NCI-H446 (cell line): ENCODE measurements at regions not wholly inside any gene's neighbourhood (a gene's known extent, or its start where the extent isn't known, plus 50 kb on each side); places are given as distances from the start of the nearest gene placed in this dataset.

Experiments
- DNase-seq, 2 experiments: peaks; one replicate each; lab custom pipeline; 2025; lab: John Stamatoyannopoulos, UW

DNA sequence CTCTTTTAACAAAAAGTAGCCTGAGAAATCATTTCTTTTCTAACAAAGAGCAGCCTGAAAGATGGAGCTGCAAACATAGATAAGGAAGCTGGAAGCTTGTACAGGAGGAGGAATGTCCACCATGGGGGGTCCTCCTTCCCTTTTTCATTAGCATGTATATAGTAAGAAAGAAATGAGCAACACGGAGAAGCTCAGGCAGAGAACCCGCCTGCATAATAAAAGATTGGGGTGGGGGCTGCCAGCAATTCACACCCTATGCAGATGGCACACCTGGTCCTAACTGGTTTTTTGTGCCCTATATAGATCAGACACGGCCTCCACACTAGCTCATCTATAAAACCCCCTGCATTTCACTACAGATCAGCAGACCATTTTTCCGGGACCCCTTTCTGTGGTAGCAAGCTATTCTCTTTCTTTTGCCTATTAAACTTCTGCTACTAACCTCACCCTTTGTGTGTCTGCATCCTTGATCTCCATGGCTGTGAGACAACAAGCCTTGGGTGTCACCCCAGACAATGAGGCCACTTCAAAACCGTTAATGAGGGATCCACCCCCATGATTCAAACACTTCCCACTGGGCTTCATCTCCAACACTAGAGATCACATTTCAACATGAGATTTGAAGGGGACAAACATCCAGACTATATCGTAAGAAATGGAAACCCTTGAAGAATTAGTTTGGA, 167.5 kb upstream of the FREM2 start:
- DNase-seq, result no peak

DNA sequence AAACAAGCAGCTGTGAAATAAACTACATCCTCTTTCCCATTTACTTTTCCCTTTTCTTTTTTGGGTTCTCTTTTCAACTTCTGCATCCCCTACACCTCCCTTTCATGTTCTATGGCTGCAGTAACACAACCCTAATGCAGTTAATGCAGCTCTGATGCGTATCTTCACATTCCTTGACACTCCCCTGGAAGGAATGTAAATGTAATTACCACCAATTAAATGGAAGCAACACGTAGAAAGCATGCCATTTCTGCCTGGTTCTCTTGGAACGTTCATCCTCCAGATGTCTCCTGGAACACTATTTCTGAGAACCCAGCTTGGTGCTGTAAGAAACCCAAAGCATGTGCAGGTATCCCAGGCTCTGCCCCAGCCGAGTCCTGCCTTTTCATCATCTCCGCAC, 166.8 kb upstream of the FREM2 start:
- no peak for DNase-seq

DNA sequence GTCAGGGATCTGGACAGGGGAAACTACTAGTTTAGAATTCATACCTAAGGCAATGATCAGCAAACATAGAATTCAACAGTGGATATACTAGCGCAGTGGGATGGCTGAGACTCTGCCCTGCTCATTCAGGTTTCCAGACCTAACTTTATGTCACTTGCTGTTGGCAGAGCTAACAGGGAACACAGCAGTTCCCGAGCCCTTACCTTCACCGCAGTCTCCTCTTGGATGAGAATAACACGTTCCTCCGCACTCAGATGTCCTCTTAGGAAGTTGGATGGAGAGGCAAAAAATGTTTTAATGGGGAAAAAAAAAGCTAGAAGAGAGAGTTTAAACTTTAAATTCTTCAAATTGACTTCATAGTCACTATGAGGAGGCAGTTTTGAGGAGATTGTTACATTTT, 159.7 kb upstream of the FREM2 start:
- no peak for DNase-seq

DNA sequence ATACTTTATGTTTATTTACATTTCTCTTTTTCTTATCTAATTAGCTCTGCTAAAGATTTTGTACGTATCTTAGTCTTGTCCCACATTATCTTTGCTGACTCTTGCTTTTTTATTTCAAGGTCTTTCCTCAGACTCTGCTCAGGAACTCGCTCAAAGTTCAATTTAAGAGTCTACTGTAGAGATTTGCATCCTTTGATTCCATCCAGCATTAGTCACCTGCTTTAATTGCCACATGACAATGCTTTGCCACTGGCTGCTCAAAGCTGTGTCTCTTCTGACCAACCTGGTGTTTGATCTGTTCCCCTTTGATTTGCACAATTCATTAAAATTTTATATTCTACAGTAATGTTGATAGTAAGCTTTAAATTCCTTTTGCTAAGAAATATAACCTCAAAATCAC, 157.9 kb upstream of the FREM2 start:
- no peak for DNase-seq

DNA sequence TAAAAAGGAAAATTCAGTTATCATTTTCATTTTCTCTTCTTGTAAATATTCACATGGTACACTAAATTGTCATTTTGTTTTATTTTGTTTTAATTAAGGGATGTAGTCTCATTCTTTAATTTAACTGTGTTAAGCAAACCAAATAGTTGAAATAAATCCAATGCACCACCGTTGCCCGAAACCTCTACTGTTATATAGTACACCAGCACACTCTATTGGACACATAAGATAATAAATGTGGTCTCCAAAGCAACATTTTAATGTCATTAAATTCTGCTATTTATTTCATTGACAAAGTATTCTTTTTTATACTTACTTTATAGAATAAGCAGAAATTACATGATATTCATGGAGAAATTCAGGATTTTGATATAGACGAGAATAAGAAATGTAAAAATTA, 156.4 kb upstream of the FREM2 start:
- DNase-seq, result peak in 1 of 2 experiments; percentile 41

DNA sequence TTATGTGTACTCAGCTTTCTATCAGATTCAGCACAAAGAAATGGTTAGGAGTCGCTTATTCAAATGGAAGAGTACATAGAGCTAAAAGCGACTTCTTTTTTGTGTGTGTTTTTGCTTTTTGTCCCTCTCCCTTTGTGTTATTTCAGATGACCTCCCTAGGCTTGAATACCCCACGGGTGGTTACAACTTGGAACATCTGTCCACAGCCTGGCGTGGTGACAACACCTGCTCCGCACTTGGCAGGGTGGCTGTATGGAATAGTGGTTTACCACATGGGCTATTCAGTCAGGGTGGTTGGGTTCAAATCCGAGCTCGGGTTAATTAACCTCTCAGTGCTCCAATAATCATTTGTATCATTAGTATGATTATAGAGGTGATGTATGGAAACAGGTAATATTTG, 151.6 kb upstream of the FREM2 start:
- peak in 1 of 2 experiments; percentile 31 for DNase-seq

DNA sequence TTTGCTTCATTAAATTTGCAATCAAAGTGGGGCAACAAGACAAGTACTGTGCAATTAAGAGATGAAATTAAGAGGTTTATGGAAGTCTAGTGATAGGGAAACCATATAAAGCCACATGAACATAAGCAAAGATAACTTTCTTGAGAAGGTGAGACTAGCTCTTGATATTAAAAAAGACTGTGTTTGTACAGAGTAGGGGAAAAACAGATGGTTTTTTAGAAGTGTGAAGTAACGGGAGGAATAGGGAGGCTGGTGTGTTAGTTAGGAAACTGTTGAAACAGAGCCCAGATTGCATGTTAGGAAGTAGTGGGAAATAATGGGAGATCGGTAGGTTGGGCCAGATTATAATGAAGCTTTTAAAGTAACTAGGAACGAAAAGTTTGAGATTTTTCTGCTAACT, 149.8 kb upstream of the FREM2 start:
- DNase-seq, result peak in 1 of 2 experiments; percentile 23

DNA sequence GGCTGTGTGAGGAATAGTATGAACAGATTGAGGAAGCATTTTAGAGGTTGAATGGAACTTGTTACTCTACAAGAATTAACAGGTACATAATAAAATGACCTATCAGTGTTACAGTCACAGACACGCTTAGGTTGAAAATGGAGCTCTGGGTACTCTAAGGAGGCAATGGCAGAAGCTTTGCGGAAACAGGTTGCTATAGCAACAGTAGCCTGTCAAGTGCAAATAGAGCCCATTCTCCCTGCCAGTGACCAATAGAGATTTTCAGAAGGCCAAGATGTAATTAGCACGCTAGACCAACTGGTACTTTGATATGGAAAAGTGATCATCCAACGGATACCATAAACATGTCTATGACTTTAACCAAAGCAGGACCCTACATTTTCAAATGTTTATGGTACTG, 148.5 kb upstream of the FREM2 start:
- DNase-seq, result no peak

DNA sequence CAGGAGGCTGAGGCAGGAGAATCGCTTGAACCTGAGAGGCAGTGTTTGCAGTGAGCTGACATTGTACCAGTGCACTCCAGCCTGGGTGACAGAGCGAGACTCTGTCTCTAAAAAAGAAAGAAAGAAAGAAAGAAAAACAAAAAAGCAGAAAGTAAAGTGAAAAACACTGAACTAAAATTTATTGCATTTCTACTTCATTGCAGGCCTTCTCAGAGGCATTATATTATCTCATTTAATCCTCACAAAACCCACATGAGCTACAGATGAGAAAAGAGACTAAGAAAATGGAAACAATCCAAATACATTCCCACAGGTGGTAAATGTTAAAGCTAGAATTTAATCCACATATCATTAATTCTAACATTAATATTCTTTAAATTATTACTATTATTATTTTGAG, 147.2 kb upstream of the FREM2 start:
- no peak for DNase-seq

DNA sequence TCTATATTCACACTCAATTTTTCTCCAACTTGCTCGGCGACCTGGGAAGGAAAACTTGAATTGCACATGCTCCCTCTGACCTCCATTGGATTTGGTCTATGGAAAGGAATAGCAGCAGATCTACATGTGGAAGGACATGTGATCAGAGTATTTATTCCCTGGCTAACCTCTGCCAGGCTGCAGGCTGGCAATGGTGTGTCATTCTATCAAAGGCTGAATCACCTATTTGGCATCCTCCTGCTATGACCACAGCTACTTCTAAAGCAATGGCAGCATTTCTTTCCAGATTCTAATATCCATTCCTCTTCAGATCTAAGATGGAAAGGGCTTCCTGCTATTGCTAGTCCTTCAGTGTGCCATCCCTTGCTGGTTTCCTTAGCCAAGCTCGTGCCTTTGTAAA, 144.3 kb upstream of the FREM2 start:
- DNase-seq, result peak in 1 of 2 experiments; percentile 14

DNA sequence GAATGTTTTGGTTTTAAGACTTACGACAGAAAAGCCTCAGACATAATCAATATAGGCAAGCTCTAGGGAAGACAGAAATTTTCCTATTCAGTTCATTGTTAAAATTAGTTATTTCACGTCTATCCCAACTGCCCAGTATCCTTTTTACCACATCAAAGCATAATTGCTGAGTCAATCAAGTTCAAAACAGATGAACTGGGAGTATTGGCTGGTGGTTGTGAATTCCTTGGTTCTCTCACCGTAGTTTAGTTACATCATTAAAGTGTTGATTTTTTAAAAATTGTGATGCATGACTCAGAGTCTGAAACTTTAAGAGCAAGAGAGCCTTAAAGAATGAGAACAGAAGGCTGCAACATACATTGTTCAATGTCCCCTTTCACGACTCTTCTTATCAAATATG, 143.3 kb upstream of the FREM2 start:
- DNase-seq, result no peak

DNA sequence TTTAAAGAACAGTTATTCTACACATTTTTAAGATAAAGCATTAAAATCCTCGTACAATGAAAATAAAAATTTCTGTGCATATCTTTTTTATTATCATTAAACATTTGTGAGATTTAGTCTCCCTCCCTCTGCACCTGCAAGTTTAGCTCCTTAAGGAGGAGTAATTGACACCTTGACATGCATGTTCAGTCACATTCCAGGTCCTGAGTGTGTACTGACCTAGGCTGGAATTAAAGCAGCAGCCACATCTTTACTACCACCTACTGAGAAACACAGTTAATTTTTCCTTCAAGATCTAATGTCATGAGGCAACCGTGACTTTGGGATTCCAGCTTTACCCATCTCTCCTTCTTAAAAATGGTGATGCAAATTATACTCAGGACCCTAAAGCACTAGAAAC, 123.1 kb upstream of the FREM2 start:
- no peak for DNase-seq

DNA sequence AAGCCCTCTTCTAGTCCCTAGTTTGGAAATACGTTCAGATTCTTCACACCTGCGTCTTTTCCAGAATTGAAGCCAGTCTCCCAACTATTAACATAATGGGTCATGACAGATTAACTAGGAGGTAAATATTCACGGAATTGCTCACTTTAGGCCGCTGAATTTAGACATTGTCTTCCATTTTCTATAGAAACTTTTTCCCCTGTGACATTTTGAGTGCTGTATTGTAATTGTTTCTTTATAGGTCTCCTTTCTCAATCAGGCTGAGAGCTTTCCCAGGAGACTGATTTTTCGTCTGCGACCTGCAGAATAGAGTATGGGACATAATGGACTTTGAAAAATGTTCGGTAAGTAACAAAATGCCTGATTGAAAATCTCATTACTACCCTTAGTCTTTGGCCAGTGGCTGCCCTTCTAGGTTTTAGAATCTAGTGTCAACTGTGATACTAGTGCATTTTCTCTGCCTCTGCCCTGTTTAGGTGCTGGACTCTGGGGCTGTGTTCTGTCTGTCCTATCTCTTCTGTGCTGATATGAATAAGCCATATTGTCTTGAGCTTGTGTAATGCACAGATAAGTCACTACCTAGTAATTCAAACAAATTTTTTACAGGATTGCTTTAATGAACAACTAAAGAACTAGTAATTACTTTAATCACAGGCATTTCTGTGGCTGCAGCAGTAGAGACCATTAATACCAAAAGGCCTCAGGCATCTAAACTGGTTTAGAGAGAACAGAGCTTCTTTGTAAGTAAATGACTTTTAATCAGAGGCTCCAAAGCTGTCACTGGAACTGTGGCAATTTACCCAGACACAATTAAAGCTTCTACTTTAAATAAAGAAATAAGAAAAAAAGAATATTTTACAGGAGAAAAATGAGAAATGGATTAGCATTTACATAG, 122.4 kb upstream of the FREM2 start:
- DNase-seq, result no peak

DNA sequence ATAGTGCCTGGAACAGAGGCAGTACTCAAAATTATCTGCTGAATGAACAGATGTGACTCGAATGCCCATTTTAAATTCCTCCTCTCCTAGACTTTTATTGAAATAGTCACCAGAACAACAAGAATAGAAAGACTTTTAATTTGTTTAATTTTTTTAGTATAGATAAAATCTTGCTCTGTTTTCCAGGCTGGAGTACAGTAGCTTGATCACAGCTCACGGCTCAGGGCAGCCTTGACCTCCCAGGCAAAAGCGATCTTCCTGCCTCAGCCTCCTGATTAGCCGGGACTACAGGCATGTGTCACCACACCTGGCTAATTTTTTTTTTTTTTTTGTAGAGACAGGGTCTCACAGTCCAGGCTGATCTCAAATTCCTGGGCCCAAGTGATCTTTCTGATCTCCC, 120.9 kb upstream of the FREM2 start:
- no peak for DNase-seq

DNA sequence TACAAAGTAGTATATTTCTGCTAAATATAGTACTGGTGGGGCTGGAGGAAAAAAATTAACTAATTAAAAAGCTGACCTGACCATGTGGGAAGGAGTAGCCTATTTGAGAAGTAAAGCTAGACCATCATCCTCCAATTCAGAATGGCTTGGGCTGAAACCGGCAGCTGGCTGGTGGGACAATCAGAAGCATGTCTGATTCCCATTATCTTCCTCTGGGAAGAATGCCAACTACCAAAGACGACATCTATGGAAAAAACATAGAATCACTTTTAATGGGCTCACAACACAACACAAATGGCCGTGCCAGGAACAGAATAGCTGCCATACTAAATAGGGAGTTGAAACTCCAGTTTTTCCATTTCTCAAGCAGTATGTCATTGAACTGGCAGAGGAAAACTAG, 120.4 kb upstream of the FREM2 start:
- peak; percentile 52 to 82 for DNase-seq

DNA sequence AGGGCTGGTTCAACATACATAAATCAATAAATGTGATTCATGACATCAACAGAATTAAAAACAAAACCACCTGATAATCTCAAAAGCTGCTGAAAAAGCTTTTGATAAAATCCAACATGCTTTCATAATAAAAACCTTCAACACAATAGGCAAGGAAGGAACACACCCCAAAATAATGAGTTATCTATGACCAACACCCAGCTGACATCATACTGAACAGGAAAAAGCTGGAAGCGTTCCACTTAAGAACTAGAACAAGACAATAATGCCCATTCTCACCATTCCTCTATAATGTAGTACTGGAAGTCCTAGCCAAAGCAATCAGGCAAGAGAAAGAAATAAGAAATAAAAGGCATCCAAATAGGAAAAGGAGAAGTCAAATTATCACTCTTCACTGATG, 116.2 kb upstream of the FREM2 start:
- DNase-seq, result no peak

DNA sequence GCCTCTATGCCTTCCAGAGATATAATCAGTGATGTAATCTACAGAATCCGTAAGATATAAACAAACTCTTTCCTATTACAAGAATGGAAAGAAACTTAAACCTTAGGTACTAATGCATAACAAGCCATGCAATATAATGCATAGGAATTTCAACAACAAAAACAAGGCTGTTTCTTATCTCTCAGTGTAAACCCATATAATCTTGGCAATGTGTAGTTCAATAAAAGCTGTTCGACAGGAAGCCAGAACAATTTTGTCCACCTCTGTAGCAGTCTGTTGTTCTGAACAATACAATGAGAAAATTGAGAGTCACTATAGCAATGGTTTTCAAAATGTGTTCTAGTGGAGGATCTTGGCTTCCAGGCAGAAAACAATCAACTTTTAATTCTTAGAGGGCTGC, 111.5 kb upstream of the FREM2 start:
- no peak for DNase-seq

DNA sequence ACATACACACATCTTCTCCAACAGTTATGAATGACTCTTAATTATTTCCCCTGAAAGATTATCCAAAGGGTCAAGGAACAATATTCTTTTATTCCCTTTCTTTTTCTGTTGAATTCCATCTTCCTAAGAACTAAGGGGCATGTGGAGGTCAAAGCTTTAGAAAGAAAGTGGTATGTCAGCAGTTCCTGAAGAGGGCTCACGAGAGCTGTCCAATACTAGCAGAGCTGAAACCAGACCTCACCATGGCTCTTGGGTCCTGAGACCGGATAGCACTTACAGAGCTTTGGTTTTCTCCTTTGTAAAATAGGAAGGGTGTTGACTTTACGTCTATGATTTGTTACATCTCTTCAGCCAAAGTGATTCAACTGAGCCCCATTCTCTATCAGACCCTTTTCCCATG, 109.8 kb upstream of the FREM2 start:
- DNase-seq, result no peak

DNA sequence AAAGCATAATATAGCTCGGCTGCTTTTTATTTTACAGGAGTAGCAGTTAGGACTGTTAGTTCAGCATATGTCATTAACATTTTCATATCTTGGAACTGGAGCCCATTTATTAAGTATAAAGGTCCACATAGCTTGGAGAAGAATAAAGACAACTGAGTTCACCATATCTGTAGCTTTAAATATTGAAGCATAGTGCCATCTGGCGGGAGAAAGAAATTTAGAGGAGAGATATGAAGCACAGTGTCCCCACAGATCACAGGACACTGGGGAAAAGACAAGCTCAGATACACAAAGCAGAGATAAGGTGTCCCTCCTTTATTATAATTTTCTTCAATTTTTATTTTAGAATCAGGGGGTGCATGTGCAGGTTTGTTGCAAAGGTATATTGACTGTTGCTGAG, 104.7 kb upstream of the FREM2 start:
- peak; percentile 22 to 75 for DNase-seq

DNA sequence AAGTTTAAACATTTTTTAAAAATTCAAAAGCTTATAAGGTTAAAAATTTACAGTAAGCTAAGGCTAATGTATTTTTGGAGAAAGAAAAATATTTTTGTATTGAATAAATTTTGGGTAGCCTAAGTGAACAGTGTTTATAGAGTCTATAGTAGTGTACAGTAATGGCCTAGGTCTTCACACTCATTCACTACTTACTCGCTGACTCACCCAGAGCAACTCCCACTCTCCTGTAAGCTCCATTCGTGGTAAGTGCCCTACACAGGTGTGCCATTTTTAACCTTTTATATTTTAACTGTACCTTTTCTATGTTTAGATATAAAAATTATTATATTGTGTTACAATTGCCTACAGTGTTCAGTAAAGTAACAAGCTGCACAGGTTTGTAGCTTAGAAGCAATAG, 96.6 kb upstream of the FREM2 start:
- no peak for DNase-seq

DNA sequence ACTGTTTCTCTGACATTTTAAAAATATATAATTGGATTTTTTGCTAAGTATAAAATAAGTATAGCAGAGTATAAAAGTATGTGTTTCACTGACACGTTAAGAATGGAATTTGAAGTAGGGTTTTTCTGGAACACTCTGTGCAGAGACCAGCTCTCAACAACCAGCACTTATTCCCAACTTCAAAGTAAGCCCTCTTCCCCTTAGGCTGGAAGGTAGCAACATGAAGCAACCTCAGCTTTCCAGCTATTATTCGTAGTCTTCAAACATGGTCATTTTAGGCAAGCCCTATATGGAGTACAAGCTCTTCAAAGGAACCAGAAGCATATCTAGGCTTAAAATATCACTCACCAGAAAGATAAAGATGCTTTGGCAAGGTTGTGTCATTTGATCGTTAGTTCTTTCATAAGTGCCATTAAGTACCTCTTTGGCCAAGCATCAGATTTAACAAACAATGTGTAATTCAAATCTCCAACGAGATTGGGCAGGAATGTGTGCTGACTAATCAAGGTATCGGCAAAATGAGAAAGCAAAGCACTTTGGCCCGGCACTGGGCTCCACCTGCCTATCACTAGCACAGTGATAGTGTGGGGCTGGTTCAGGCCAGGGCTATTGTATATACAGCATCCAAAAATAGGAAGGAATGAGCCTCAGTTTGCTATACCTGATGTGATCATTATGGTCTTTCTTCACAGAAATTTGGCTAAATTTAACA, 95.9 kb upstream of the FREM2 start:
- no peak for DNase-seq

DNA sequence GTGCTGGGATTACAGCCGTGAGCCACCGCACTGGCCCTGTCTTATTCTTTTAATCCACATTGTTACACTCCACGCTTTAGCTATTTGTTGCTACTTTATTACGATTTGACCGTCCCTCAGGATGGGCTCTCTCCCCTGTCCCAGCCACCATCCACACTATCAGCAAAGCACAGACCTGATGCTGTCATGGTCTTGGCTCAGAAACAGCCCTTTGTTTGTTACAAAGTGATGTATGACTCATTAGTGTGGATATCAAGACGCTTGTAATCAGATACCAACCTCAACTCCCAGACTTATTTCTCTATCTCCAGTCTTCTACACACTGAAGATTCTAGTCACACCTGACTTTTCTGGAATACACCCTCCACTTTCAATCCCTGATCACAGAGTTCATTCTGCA, 84.6 kb upstream of the FREM2 start:
- DNase-seq, result no peak
